ENCODE measurements at regions not wholly inside any gene's neighbourhood (a gene's known extent, or its start where the extent isn't known, plus 50 kb on each side); places are given as distances from the start of the nearest gene placed in this dataset.

- Histone ChIP-seq H3K4me1 (ENCODE audit: control insufficient read depth, insufficient read depth, low read length) (no peaks in the 10 kb centered on the region), H3K9me3 (ENCODE audit: control insufficient read depth, insufficient read depth, low read depth, low read length) (no peaks in the 10 kb centered on the region), H3K36me3 (ENCODE audit: control insufficient read depth in 2 of 2, insufficient read depth in 1 of 2, low read length in 2 of 2) (no peaks in the 10 kb centered on the region), H3K27ac (ENCODE audit: extremely low read depth, low read depth, low read length) (no peak overlapping the region), H3K4me3 (ENCODE audit: low read depth, low read length) (no peak overlapping the region)
- CTCF ChIA-PET = interaction anchor here (0.5 to 2.5 kb wide), 9 partner anchors 10 to 1262 kb away, joined by 3 to 14 read pairs (median 5); no protein-coding TSS in a partner anchor
- POLR2A ChIA-PET = interaction anchor here (1.4 kb wide), 1 partner anchor 50 kb away, joined by 4 read pairs; the partner anchor contains the start of gene SETD7
- TF ChIP-seq ZNF248 (tag by site-specific recombination; IDR thresholded peaks at IDR 0.05) (no peak), ZNF398 (tag by site-specific recombination; IDR thresholded peaks at IDR 0.05) (no peak), ZNF639 (tag by site-specific recombination; IDR thresholded peaks at IDR 0.05) (no peak), PRDM10 (tag by site-specific recombination; IDR thresholded peaks at IDR 0.05) (peak; percentile 58; the same call in 1 of the 2 replicates), ZNF530 (tag by site-specific recombination; IDR thresholded peaks at IDR 0.05; ENCODE audit: low read depth) (no peak), ZFP37 (tag by site-specific recombination; IDR thresholded peaks at IDR 0.05) (no peak), ZBTB17 (tag by site-specific recombination; IDR thresholded peaks at IDR 0.05) (0 out of 2 replicates have a peak, but pooled peaks have one; percentile 38), ZNF426 (tag by site-specific recombination; IDR thresholded peaks at IDR 0.05) (no peak), BCL11A (tag by site-specific recombination; IDR thresholded peaks at IDR 0.05; ENCODE audit: low read depth) (no peak), ZNF792 (tag by site-specific recombination; IDR thresholded peaks at IDR 0.05) (no peak), ZNF202 (tag by site-specific recombination; IDR thresholded peaks at IDR 0.05; ENCODE audit: borderline replicate concordance) (no peak), ZNF112 (tag by site-specific recombination; IDR thresholded peaks at IDR 0.05) (no peak), PRDM2 (tag by site-specific recombination; IDR thresholded peaks at IDR 0.05; ENCODE audit: borderline replicate concordance) (no peak), INSM2 (tag by site-specific recombination; IDR thresholded peaks at IDR 0.05) (no peak), ZNF692 (tag by site-specific recombination; IDR thresholded peaks at IDR 0.05) (0 out of 2 replicates have a peak, but pooled peaks have one; percentile 16)
Observed at GRCh38 chr4:139606579-139607501, 50.8 kb upstream of the SETD7 start.
